ENCODE measurements at regions not wholly inside any gene's neighbourhood (a gene's known extent, or its start where the extent isn't known, plus 50 kb on each side); places are given as distances from the start of the nearest gene placed in this dataset.

GRCh38 chr18:22585333-22585732 lies 167.6 kb upstream of the CTAGE1 start:
- no peak for TF ChIP-seq EZH2 (IDR thresholded peaks at IDR 0.05; ENCODE audit: borderline replicate concordance, low read depth, low read length, poor library complexity, severe bottlenecking)
- no peak for TF ChIP-seq CTCF (conservative IDR thresholded peaks at IDR 0.05; ENCODE audit: low read depth, low read length)
